Epithelial cell of esophagus (primary cell): ENCODE measurements at regions not wholly inside any gene's neighbourhood (a gene's known extent, or its start where the extent isn't known, plus 50 kb on each side); places are given as distances from the start of the nearest gene placed in this dataset.

ENCODE experiments used
- DNase-seq: peaks from one replicate; pipeline ENCODE4 v3.0.0; 2010; ENCODE audit warnings: low read depth
- H3K4me3 ChIP-seq: 2 replicates; pipeline ENCODE4 v1.5.1; 2011; ENCODE audit warnings: mild to moderate bottlenecking, low read length, control low read depth
- CTCF ChIP-seq: IDR thresholded peaks from 2 replicates; pipeline ENCODE4 v1.5.1; 2011; ENCODE audit warnings: low read depth, mild to moderate bottlenecking, low read length, control low read depth, inconsistent platforms; ENCODE audit not compliant: insufficient read depth; ENCODE audit errors: missing control alignments

- DNase-seq: peak; percentile 98
- TF ChIP-seq CTCF: no peak
- no peak overlapping the region for H3K4me3 ChIP-seq
These were observed 139.8 kb downstream of the ZFP36L2 start for GRCh38 chr2:43086451-43087221.

DNA sequence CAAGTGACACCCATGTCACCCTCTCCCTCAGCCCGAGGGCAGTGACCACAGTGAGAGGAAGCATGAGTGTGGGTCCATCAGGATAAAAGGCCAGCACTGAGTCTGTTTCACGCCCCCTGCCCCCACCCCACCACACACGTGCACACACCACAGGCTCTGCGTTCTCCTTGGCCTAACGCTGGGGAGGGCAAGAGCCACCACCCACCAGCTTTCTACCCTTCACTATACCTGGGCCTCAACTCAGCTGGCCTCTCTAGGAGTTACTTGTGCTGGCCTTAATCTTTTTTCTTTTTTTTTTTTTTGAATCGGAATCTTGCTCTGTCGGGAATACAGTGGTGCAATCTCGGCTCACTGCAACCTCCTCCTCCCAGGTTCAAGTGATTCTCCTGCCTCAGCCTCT is 140.5 kb downstream of the ZFP36L2 start:
- H3K4me3 ChIP-seq: no peak overlapping the region
- no peak for TF ChIP-seq CTCF
- no peak for DNase-seq

GRCh38 chr2:43085505-43085904 is 140.9 kb downstream of the ZFP36L2 start:
- no peak for DNase-seq
- no peak overlapping the region for H3K4me3 ChIP-seq
- TF ChIP-seq CTCF: no peak

DNA sequence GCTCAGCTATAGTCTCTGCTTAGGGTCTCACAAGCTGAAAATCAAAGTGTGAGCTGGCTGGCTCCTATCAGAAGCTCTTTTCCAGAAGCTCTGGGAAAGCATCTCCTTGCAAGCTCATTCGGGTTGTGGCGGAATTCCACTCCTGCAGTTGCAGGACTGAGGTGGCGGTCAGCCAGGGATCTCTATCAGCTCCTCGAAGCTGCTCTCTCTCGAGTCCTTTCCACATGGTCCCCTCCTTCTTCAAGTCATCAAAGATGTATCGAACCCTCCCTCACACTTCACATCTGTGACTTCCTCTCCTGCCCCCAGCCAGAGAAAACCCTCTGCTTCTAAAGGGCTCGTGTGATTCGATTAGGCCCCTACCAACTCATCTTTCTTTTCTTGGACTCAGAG is 141.7 kb downstream of the ZFP36L2 start:
- DNase-seq: peak; percentile 43
- TF ChIP-seq CTCF: no peak
- H3K4me3 ChIP-seq: no peak overlapping the region

GRCh38 chr2:43083710-43084698 is 142.4 kb downstream of the ZFP36L2 start:
- DNase-seq: peak; percentile 94
- no peak overlapping the region for H3K4me3 ChIP-seq
- TF ChIP-seq CTCF: no peak

DNA sequence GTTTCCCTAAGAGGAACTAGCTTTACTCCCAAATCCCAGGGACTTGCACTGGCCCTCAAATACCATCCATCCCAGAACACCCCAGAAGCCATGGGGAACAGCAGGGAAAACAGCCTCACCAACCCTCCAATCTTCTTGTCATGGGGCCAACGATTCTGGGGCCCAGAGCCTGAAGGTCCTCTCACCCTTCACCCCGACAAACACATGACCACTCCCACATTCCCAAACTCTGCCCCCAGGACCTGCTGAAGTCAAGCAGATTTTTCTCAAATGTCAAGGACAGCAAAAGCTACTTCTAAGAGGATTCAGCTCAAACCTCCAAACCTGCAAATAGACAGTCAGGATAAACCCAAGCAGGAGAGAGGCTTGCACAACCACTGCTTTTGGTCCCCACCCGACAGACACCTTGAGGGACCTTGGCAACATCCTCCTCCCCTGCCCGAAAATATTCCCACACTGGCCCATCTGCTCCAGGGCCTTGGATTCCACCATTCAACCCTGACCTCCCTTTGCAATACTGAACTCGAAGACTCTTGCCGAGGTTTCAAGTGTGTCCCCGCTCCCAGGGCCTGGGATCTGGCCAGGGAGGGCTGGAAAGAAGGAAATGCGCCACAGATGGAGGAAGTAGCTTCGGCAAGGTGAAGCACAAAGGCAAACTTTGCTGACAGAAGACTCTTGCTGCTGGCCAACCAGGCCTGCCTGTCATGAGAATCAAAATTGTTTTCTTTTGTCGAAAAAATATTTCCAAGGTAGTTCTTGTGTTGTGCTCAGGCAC is 143.3 kb downstream of the ZFP36L2 start:
- DNase-seq: peak; percentile 25
- H3K4me3 ChIP-seq: no peak overlapping the region
- no peak for TF ChIP-seq CTCF
